Bone marrow (tissue), 2 donors: ENCODE measurements at regions not wholly inside any gene's neighbourhood (a gene's known extent, or its start where the extent isn't known, plus 50 kb on each side); places are given as distances from the start of the nearest gene placed in this dataset.

Experiments
- DNase-seq, 2 donors: peaks; one replicate each; lab custom pipeline; 2025; lab: John Stamatoyannopoulos, UW

GRCh38 chr6:110537208-110538123, 61.1 kb upstream of the SLC22A16 start:
- DNase-seq: peak in 1 of 2 donors; percentile 86

- no peak for DNase-seq
Observed at GRCh38 chr6:110534731-110535492, 58.5 kb upstream of the SLC22A16 start.

GRCh38 chr6:110532431-110532830, 56.0 kb upstream of the SLC22A16 start:
- DNase-seq: no peak

DNA sequence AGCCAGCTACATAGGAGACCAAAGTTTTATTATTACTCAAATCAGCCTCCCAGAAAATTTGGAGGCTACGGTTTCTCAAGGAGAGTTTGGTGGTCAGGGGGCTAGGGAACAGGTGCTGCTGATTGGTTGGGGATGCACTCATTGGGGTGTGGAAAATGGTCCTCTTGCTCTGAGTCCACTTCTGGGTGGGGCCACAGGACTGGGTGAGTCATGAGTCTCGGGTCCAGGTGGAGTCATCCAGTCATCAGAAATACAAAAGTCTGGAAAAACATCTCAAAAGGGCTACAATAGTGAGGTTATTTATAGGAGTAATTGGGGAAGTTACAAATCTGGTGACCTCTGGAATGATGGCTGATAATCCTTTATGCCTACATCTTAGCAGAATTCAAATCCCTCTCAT, 54.3 kb upstream of the SLC22A16 start:
- DNase-seq: no peak

GRCh38 chr6:110529907-110530306, 53.5 kb upstream of the SLC22A16 start:
- DNase-seq: no peak

- DNase-seq: peak in 1 of 2 donors; percentile 91
Observed at GRCh38 chr6:110529355-110529754, 52.9 kb upstream of the SLC22A16 start.

DNA sequence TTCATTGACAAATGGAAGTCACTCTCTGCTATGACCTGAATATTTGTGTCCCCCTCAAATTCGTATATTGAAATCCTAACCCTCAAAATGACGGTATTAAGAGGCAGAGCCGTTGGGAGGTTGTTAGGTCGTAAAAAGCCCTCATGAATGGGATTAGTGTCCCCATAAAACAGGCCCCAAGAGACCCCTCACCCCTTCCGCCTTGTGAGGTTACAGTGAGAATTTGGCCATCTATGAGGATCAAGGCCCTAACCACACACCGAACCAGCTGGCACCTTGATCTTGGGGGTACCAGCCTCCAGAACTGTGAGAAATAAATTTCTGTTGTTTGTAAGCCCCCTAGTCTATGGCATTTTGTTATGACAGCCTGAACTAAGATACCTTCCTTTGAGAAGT, 52.5 kb upstream of the SLC22A16 start:
- no peak for DNase-seq

GRCh38 chr6:110528101-110528929, 51.9 kb upstream of the SLC22A16 start:
- DNase-seq: peak in 1 of 2 donors; percentile 78

- DNase-seq: no peak
Observed at GRCh38 chr6:110527516-110527915, 51.1 kb upstream of the SLC22A16 start.

GRCh38 chr6:110526726-110527125, 50.3 kb upstream of the SLC22A16 start:
- no peak for DNase-seq
